Endodermal cell (in vitro differentiated cells): ENCODE measurements at regions not wholly inside any gene's neighbourhood (a gene's known extent, or its start where the extent isn't known, plus 50 kb on each side); places are given as distances from the start of the nearest gene placed in this dataset.
"Not testable (repeated sequence)": the region's sequence is repeated elsewhere in the genome, so short reads cannot be mapped to it uniquely, and the experiment has no call there.

Experiments
- DNase-seq: peaks from one replicate; pipeline ENCODE4 v3.0.0-alpha.2; 2017
- H3K27ac ChIP-seq: 2 replicates; pipeline ENCODE4 v1.5.1; 2013; ENCODE audit warnings: mild to moderate bottlenecking, low read depth, low read length, moderate library complexity
- H3K27me3 ChIP-seq: 2 replicates; pipeline ENCODE4 v1.6.1; 2013; ENCODE audit warnings: mild to moderate bottlenecking, low read length, moderate library complexity; ENCODE audit not compliant: insufficient read depth, control insufficient read depth, poor library complexity, severe bottlenecking
- H3K36me3 ChIP-seq: 2 replicates; pipeline ENCODE4 v1.7.0; 2013; ENCODE audit warnings: mild to moderate bottlenecking, low read length, moderate library complexity; ENCODE audit not compliant: control insufficient read depth, insufficient read depth
- H3K4me1 ChIP-seq: one replicate; pipeline ENCODE4 v1.7.0; 2013; ENCODE audit warnings: low read length; ENCODE audit not compliant: control insufficient read depth, insufficient read depth
- H3K4me3 ChIP-seq: 2 replicates; pipeline ENCODE4 v1.5.1; 2013; ENCODE audit warnings: mild to moderate bottlenecking, low read length, moderate library complexity
- H3K9ac ChIP-seq: 2 replicates; pipeline ENCODE4 v1.6.1; 2013; ENCODE audit warnings: mild to moderate bottlenecking, low read length, moderate library complexity; ENCODE audit not compliant: poor library complexity, severe bottlenecking; ENCODE audit errors: extremely low read depth
- H3K9me3 ChIP-seq: 2 replicates; pipeline ENCODE4 v1.6.1; 2013; ENCODE audit warnings: mild to moderate bottlenecking, low read length, moderate library complexity; ENCODE audit not compliant: control insufficient read depth
- H3K27ac Mint-ChIP-seq: 2 replicates; pipeline ENCODE4 v1.8.0; 2020; ENCODE audit warnings: mixed read lengths
- H3K27me3 Mint-ChIP-seq: 2 replicates; pipeline ENCODE4 v1.8.0; 2021; ENCODE audit warnings: mild to moderate bottlenecking, mixed read lengths; ENCODE audit not compliant: insufficient read depth
- H3K36me3 Mint-ChIP-seq: 2 replicates; pipeline ENCODE4 v1.8.0; 2020; ENCODE audit warnings: low read depth, mixed read lengths
- H3K4me1 Mint-ChIP-seq: 2 replicates; pipeline ENCODE4 v1.8.0; 2020; ENCODE audit warnings: mixed read lengths
- H3K4me3 Mint-ChIP-seq: 2 replicates; pipeline ENCODE4 v1.8.0; 2020; ENCODE audit warnings: mild to moderate bottlenecking, moderate library complexity, mixed read lengths
- H3K9me3 Mint-ChIP-seq: 2 replicates; pipeline ENCODE4 v1.8.0; 2020; ENCODE audit warnings: mild to moderate bottlenecking, mixed read lengths
- CTCF ChIP-seq: fragments of 200-600 bp; sonication (generic); conservative IDR thresholded peaks from 2 replicates; pipeline ENCODE4 v1.5.0; 2021; ENCODE audit warnings: antibody characterized with exemption, mild to moderate bottlenecking
- WGBS, 2 experiments: methylation state at CpG; one replicate each; pipeline versions ENCODE4 v1.1.5 to v1.1.7; 2013; ENCODE audit warnings: missing lambda C conversion rate in 2 of 2, mixed read lengths in 1 of 2; ENCODE audit not compliant: insufficient coverage in 1 of 2, insufficient read length in 1 of 2; 5-methylcytosine and 5-hydroxymethylcytosine counted together

GRCh38 chr7:29684787-29685650 is 121.3 kb upstream of the WIPF3 start:
- Mint-ChIP-seq H3K36me3 (no peaks in the 10 kb centered on the region), H3K27ac (no peak overlapping the region), H3K27me3 (peaks cover 2% of the 10 kb centered on the region), H3K9me3 (no peaks in the 10 kb centered on the region), H3K4me3 (peak overlapping the region; percentile 69), H3K4me1 (peaks cover 1% of the 10 kb centered on the region)
- H3K27ac ChIP-seq: peak overlapping the region; percentile 79
- peak overlapping the region; percentile 78 for H3K4me3 ChIP-seq
- TF ChIP-seq CTCF: peak; percentile 18
- H3K9ac ChIP-seq: peak overlapping the region; percentile 38
- no peaks in the 10 kb centered on the region for H3K36me3 ChIP-seq
- 0% methylated on average over 18 to 105 of the region's 114 CpGs for WGBS, 2 experiments
- H3K4me1 ChIP-seq: no peaks in the 10 kb centered on the region
- H3K9me3 ChIP-seq: no peaks in the 10 kb centered on the region
- peak; percentile 91 for DNase-seq
- H3K27me3 ChIP-seq: no peaks in the 10 kb centered on the region

GRCh38 chr7:29685651-29686271 is 120.5 kb upstream of the WIPF3 start:
- not testable (repeated sequence) for H3K9ac ChIP-seq, H3K27ac ChIP-seq, H3K9me3 Mint-ChIP-seq, H3K27me3 Mint-ChIP-seq, H3K9me3 ChIP-seq, H3K4me1 Mint-ChIP-seq, H3K27me3 ChIP-seq, DNase-seq, H3K4me1 ChIP-seq, H3K36me3 ChIP-seq, H3K36me3 Mint-ChIP-seq, H3K27ac Mint-ChIP-seq
- 0% methylated on average over 4 of the region's 21 CpGs; no CpG with 5 or more reads in 1 of the 2 experiments for WGBS, 2 experiments
- peak overlapping the region; percentile 78 for H3K4me3 ChIP-seq
- H3K4me3 Mint-ChIP-seq: peak overlapping the region; percentile 69

GRCh38 chr7:29690510-29690909 is 115.8 kb upstream of the WIPF3 start:
- H3K9me3 Mint-ChIP-seq, H3K9ac ChIP-seq, H3K4me3 Mint-ChIP-seq, H3K27ac Mint-ChIP-seq, H3K27me3 ChIP-seq, H3K27ac ChIP-seq, H3K4me1 ChIP-seq, H3K36me3 Mint-ChIP-seq, H3K27me3 Mint-ChIP-seq, H3K9me3 ChIP-seq, H3K4me1 Mint-ChIP-seq, DNase-seq, H3K4me3 ChIP-seq, H3K36me3 ChIP-seq: not testable (repeated sequence)
- WGBS, 2 experiments: 87% methylated on average over 4 of the region's 4 CpGs; no CpG with 5 or more reads in 1 of the 2 experiments

- not testable (repeated sequence) for H3K4me1 ChIP-seq, H3K9me3 ChIP-seq, H3K4me3 ChIP-seq, H3K27ac ChIP-seq, DNase-seq, H3K4me1 Mint-ChIP-seq, H3K9me3 Mint-ChIP-seq, H3K36me3 ChIP-seq, H3K36me3 Mint-ChIP-seq, H3K27ac Mint-ChIP-seq, H3K4me3 Mint-ChIP-seq, H3K27me3 Mint-ChIP-seq, H3K27me3 ChIP-seq, H3K9ac ChIP-seq
- WGBS, 2 experiments: 89% methylated on average over 5 of the region's 5 CpGs; no CpG with 5 or more reads in 1 of the 2 experiments
Measured at GRCh38 chr7:29696402-29696801, 109.9 kb upstream of the WIPF3 start.

- not testable (repeated sequence) for H3K27me3 Mint-ChIP-seq, H3K27me3 ChIP-seq, H3K9ac ChIP-seq, H3K9me3 ChIP-seq, H3K27ac ChIP-seq, H3K4me1 ChIP-seq, H3K9me3 Mint-ChIP-seq, H3K4me1 Mint-ChIP-seq, H3K36me3 Mint-ChIP-seq, H3K36me3 ChIP-seq, H3K27ac Mint-ChIP-seq, H3K4me3 ChIP-seq, H3K4me3 Mint-ChIP-seq, DNase-seq
- WGBS, 2 experiments: 82 to 100% methylated on average over 1 of the region's 2 CpGs
Measured at GRCh38 chr7:29699723-29700122, 106.6 kb upstream of the WIPF3 start.

GRCh38 chr7:29701540-29701939 is 104.8 kb upstream of the WIPF3 start:
- H3K27me3 ChIP-seq, H3K4me3 ChIP-seq, H3K4me1 Mint-ChIP-seq, DNase-seq, H3K4me1 ChIP-seq, H3K9me3 ChIP-seq, H3K36me3 ChIP-seq, H3K27ac Mint-ChIP-seq, H3K9ac ChIP-seq, H3K4me3 Mint-ChIP-seq, H3K9me3 Mint-ChIP-seq, H3K27ac ChIP-seq, H3K36me3 Mint-ChIP-seq, H3K27me3 Mint-ChIP-seq: not testable (repeated sequence)
- 92% methylated on average over 1 of the region's 1 CpG; no CpG with 5 or more reads in 1 of the 2 experiments for WGBS, 2 experiments
